Cardiac muscle cell (in vitro differentiated cells and primary cell): ENCODE measurements at regions not wholly inside any gene's neighbourhood (a gene's known extent, or its start where the extent isn't known, plus 50 kb on each side); places are given as distances from the start of the nearest gene placed in this dataset.

Experiments
- DNase-seq, 2 donors: peaks; one replicate each; pipeline versions ENCODE4 v3.0.0 to v3.0.0-alpha.2; 2010 to 2017; ENCODE audit warnings: low read depth in 1 of 2, low spot score in 1 of 2
- H3K27ac ChIP-seq: fragments of 200-600 bp; sonication (generic); 2 replicates; pipeline ENCODE4 v1.5.1; 2016
- H3K27me3 ChIP-seq: fragments of 200-600 bp; sonication (generic); 2 replicates; pipeline ENCODE4 v1.6.0; 2016; ENCODE audit warnings: control low read depth
- H3K36me3 ChIP-seq: fragments of 200-600 bp; sonication (generic); 2 replicates; pipeline ENCODE4 v1.5.1; 2016; ENCODE audit warnings: control low read depth
- H3K4me1 ChIP-seq: fragments of 200-600 bp; sonication (generic); 2 replicates; pipeline ENCODE4 v1.8.1; 2017; ENCODE audit warnings: low read depth, mild to moderate bottlenecking, mixed run types
- H3K4me3 ChIP-seq: fragments of 200-600 bp; sonication (generic); 2 replicates; pipeline ENCODE4 v1.5.1; 2016; ENCODE audit warnings: mild to moderate bottlenecking
- H3K9me3 ChIP-seq: fragments of 200-600 bp; sonication (generic); 2 replicates; pipeline ENCODE4 v1.5.1; 2017; ENCODE audit warnings: low read depth, mild to moderate bottlenecking, control low read depth
- CTCF ChIP-seq: IDR thresholded peaks from 2 replicates; pipeline ENCODE4 v1.5.1; 2012; ENCODE audit warnings: low read depth, mild to moderate bottlenecking, low read length

GRCh38 chr22:22814666-22815396 lies 72.8 kb upstream of the IGLL5 start:
- H3K36me3 ChIP-seq = no peaks in the 10 kb centered on the region
- H3K4me1 ChIP-seq = no peaks in the 10 kb centered on the region
- no peak overlapping the region for H3K27ac ChIP-seq
- no peak for TF ChIP-seq CTCF
- H3K9me3 ChIP-seq = peaks cover 2% of the 10 kb centered on the region
- no peaks in the 10 kb centered on the region for H3K27me3 ChIP-seq
- DNase-seq = no peak
- no peak overlapping the region for H3K4me3 ChIP-seq

- Histone ChIP-seq H3K4me1 (no peaks in the 10 kb centered on the region), H3K4me3 (no peak overlapping the region), H3K27me3 (no peaks in the 10 kb centered on the region), H3K9me3 (peaks cover 2% of the 10 kb centered on the region), H3K27ac (no peak overlapping the region), H3K36me3 (no peaks in the 10 kb centered on the region)
- TF ChIP-seq CTCF = no peak
- no peak for DNase-seq
Observed at GRCh38 chr22:22815397-22816170, 72.0 kb upstream of the IGLL5 start.

GRCh38 chr22:22816171-22816514 lies 71.5 kb upstream of the IGLL5 start:
- H3K4me3 ChIP-seq = no peak overlapping the region
- no peaks in the 10 kb centered on the region for H3K4me1 ChIP-seq
- no peak for DNase-seq
- no peaks in the 10 kb centered on the region for H3K27me3 ChIP-seq
- no peak for TF ChIP-seq CTCF
- no peak overlapping the region for H3K27ac ChIP-seq
- peaks cover 2% of the 10 kb centered on the region for H3K9me3 ChIP-seq
- H3K36me3 ChIP-seq = no peaks in the 10 kb centered on the region

- no peaks in the 10 kb centered on the region for H3K27me3 ChIP-seq
- no peaks in the 10 kb centered on the region for H3K4me1 ChIP-seq
- DNase-seq = no peak
- no peaks in the 10 kb centered on the region for H3K36me3 ChIP-seq
- H3K9me3 ChIP-seq = peaks cover 2% of the 10 kb centered on the region
- TF ChIP-seq CTCF = no peak
- no peak overlapping the region for H3K4me3 ChIP-seq
- H3K27ac ChIP-seq = no peak overlapping the region
Observed at GRCh38 chr22:22816766-22817410, 70.7 kb upstream of the IGLL5 start.

GRCh38 chr22:22817468-22818201 lies 70.0 kb upstream of the IGLL5 start:
- Histone ChIP-seq H3K4me3 (no peak overlapping the region), H3K27ac (no peak overlapping the region), H3K4me1 (no peaks in the 10 kb centered on the region), H3K9me3 (peaks cover 2% of the 10 kb centered on the region), H3K36me3 (no peaks in the 10 kb centered on the region), H3K27me3 (no peaks in the 10 kb centered on the region)
- no peak for DNase-seq
- TF ChIP-seq CTCF = no peak
